OCI-LY1 (cell line): ENCODE measurements at regions not wholly inside any gene's neighbourhood (a gene's known extent, or its start where the extent isn't known, plus 50 kb on each side); places are given as distances from the start of the nearest gene placed in this dataset.

Experiments
- CTCF ChIP-seq: fragments of 200-600 bp; sonication (generic), shearing (Covaris generic); IDR thresholded peaks from 2 replicates; pipeline ENCODE4 v1.5.1; 2017; ENCODE audit warnings: mild to moderate bottlenecking, antibody characterized with exemption, low read length, moderate library complexity, mixed read lengths
- EZH2 ChIP-seq: fragments of 200-600 bp; sonication (generic), shearing (Covaris generic); IDR thresholded peaks from 2 replicates; pipeline ENCODE4 v1.8.0; 2017; ENCODE audit warnings: borderline replicate concordance, mixed run types, mild to moderate bottlenecking, antibody characterized with exemption, low read length, moderate library complexity, mixed read lengths

- TF ChIP-seq CTCF (no peak), EZH2 (no peak)
These were observed 934.6 kb downstream of the EPHA3 start for GRCh38 chr3:90041995-90042394.
